IMR-90 (cell line): ENCODE measurements at regions not wholly inside any gene's neighbourhood (a gene's known extent, or its start where the extent isn't known, plus 50 kb on each side); places are given as distances from the start of the nearest gene placed in this dataset.

ENCODE experiments used
- CEBPB ChIP-seq: IDR thresholded peaks from 2 replicates; pipeline ENCODE4 v1.6.1; 2012; ENCODE audit warnings: low read depth, low read length, improper control_type of control experiment
- CHD1 ChIP-seq: IDR thresholded peaks from 2 replicates; pipeline ENCODE4 v1.6.1; 2012; ENCODE audit warnings: low read depth, low read length, improper control_type of control experiment
- CTCF ChIP-seq: conservative IDR thresholded peaks from 2 replicates; pipeline ENCODE4 v1.5.1; 2012; ENCODE audit warnings: mild to moderate bottlenecking, low read depth, low read length, improper control_type of control experiment
- FOS ChIP-seq: fragments of 150-350 bp; IDR thresholded peaks from 2 replicates; pipeline ENCODE4 v1.6.1; 2016; ENCODE audit warnings: low read depth, low read length
- MAZ ChIP-seq: IDR thresholded peaks from 2 replicates; pipeline ENCODE4 v1.6.1; 2012; ENCODE audit warnings: low read depth, mild to moderate bottlenecking, low read length, improper control_type of control experiment, moderate library complexity, borderline replicate concordance
- POLR2A ChIP-seq: IDR thresholded peaks from 2 replicates; pipeline ENCODE4 v1.6.1; 2012; ENCODE audit warnings: mild to moderate bottlenecking, low read depth, low read length
- RAD21 ChIP-seq: IDR thresholded peaks from 2 replicates; pipeline ENCODE4 v1.6.1; 2012; ENCODE audit warnings: low read length, improper control_type of control experiment
- RCOR1 ChIP-seq: IDR thresholded peaks from 2 replicates; pipeline ENCODE4 v1.6.1; 2012; ENCODE audit warnings: mild to moderate bottlenecking, low read length, improper control_type of control experiment; ENCODE audit not compliant: insufficient replicate concordance
- RFX5 ChIP-seq: IDR thresholded peaks from 2 replicates; pipeline ENCODE4 v1.8.0; 2012; ENCODE audit warnings: low read depth, mild to moderate bottlenecking, low read length, moderate library complexity
- SMC3 ChIP-seq: fragments of 150-350 bp; IDR thresholded peaks from 2 replicates; pipeline ENCODE4 v1.6.1; 2016; ENCODE audit warnings: low read depth, mild to moderate bottlenecking, antibody characterized with exemption, low read length, moderate library complexity
- USF2 ChIP-seq: fragments of 150-350 bp; IDR thresholded peaks from 2 replicates; pipeline ENCODE4 v1.6.1; 2017; ENCODE audit warnings: mild to moderate bottlenecking, antibody characterized with exemption, low read length, low read depth

- TF ChIP-seq CTCF (no peak), CEBPB (no peak), USF2 (no peak), RFX5 (no peak), CHD1 (no peak), MAZ (no peak), RCOR1 (no peak), RAD21 (no peak), SMC3 (no peak), POLR2A (no peak), FOS (no peak)
Measured at GRCh38 chr5:174354571-174354970, 309.1 kb downstream of the NSG2 start.
